22Rv1 (cell line): ENCODE measurements at regions not wholly inside any gene's neighbourhood (a gene's known extent, or its start where the extent isn't known, plus 50 kb on each side); places are given as distances from the start of the nearest gene placed in this dataset.

Experiments used
- H3K27ac ChIP-seq: fragments of 450-650 bp; 2 replicates; pipeline ENCODE4 v1.5.1; 2017
- CTCF ChIP-seq: fragments of 450-650 bp; IDR thresholded peaks from 2 replicates; pipeline ENCODE4 v1.5.1; 2017; ENCODE audit warnings: mild to moderate bottlenecking
- ZFX ChIP-seq: fragments of 450-650 bp; IDR thresholded peaks from 2 replicates; pipeline ENCODE4 v1.6.1; 2017; ENCODE audit warnings: antibody characterized with exemption, borderline replicate concordance

- TF ChIP-seq CTCF (no peak), ZFX (no peak)
- no peak overlapping the region for H3K27ac ChIP-seq
Observed at GRCh38 chr2:35522450-35522849, 833.1 kb upstream of the CRIM1 start.

GRCh38 chr2:35510636-35511035, 844.9 kb upstream of the CRIM1 start:
- H3K27ac ChIP-seq: no peak overlapping the region
- no peak for TF ChIP-seq ZFX
- TF ChIP-seq CTCF: no peak

GRCh38 chr2:35508601-35509000, 847.0 kb upstream of the CRIM1 start:
- TF ChIP-seq ZFX: no peak
- no peak for TF ChIP-seq CTCF
- no peak overlapping the region for H3K27ac ChIP-seq

- TF ChIP-seq ZFX: no peak
- no peak for TF ChIP-seq CTCF
- H3K27ac ChIP-seq: no peak overlapping the region
Observed at GRCh38 chr2:35504419-35504818, 851.2 kb upstream of the CRIM1 start.

- no peak for TF ChIP-seq CTCF
- TF ChIP-seq ZFX: no peak
- H3K27ac ChIP-seq: no peak overlapping the region
Observed at GRCh38 chr2:35503738-35504199, 851.8 kb upstream of the CRIM1 start.

GRCh38 chr2:35503311-35503710, 852.3 kb upstream of the CRIM1 start:
- H3K27ac ChIP-seq: no peak overlapping the region
- TF ChIP-seq ZFX: no peak
- TF ChIP-seq CTCF: no peak

- TF ChIP-seq CTCF: no peak
- TF ChIP-seq ZFX: no peak
- no peak overlapping the region for H3K27ac ChIP-seq
Observed at GRCh38 chr2:35501076-35501475, 854.5 kb upstream of the CRIM1 start.
